Central memory CD4-positive, alpha-beta T cell (primary cell): ENCODE measurements at regions not wholly inside any gene's neighbourhood (a gene's known extent, or its start where the extent isn't known, plus 50 kb on each side); places are given as distances from the start of the nearest gene placed in this dataset.

Source experiments
- DNase-seq: peaks from one replicate; pipeline ENCODE4 v3.0.0; 2022

- no peak for DNase-seq
These were observed 76.0 kb upstream of the SALL3 start for GRCh38 chr18:78903436-78904178.

GRCh38 chr18:78904179-78904531, 75.5 kb upstream of the SALL3 start:
- no peak for DNase-seq

GRCh38 chr18:78905334-78905733, 74.3 kb upstream of the SALL3 start:
- no peak for DNase-seq

- DNase-seq = no peak
These were observed 73.6 kb upstream of the SALL3 start for GRCh38 chr18:78906066-78906465.

GRCh38 chr18:78908462-78909260, 71.0 kb upstream of the SALL3 start:
- DNase-seq = no peak

- no peak for DNase-seq
These were observed 67.8 kb upstream of the SALL3 start for GRCh38 chr18:78911751-78912283.

- DNase-seq = no peak
These were observed 67.3 kb upstream of the SALL3 start for GRCh38 chr18:78912336-78912735.

- no peak for DNase-seq
These were observed 66.8 kb upstream of the SALL3 start for GRCh38 chr18:78912844-78913243.

- no peak for DNase-seq
These were observed 66.2 kb upstream of the SALL3 start for GRCh38 chr18:78913395-78913794.

GRCh38 chr18:78913830-78914231, 65.8 kb upstream of the SALL3 start:
- DNase-seq = no peak

- DNase-seq = no peak
These were observed 65.2 kb upstream of the SALL3 start for GRCh38 chr18:78914249-78914935.

GRCh38 chr18:78915446-78916008, 64.1 kb upstream of the SALL3 start:
- DNase-seq = no peak

- DNase-seq = no peak
These were observed 60.9 kb upstream of the SALL3 start for GRCh38 chr18:78918707-78919106.

GRCh38 chr18:78919956-78920355, 59.7 kb upstream of the SALL3 start:
- no peak for DNase-seq

- no peak for DNase-seq
These were observed 59.0 kb upstream of the SALL3 start for GRCh38 chr18:78920456-78921138.

- no peak for DNase-seq
These were observed 56.8 kb upstream of the SALL3 start for GRCh38 chr18:78922856-78923255.

- no peak for DNase-seq
These were observed 55.3 kb upstream of the SALL3 start for GRCh38 chr18:78924301-78924700.

- no peak for DNase-seq
These were observed 54.7 kb upstream of the SALL3 start for GRCh38 chr18:78924786-78925540.

- no peak for DNase-seq
These were observed 53.9 kb upstream of the SALL3 start for GRCh38 chr18:78925557-78926242.

GRCh38 chr18:78926243-78926615, 53.4 kb upstream of the SALL3 start:
- no peak for DNase-seq

- DNase-seq = no peak
These were observed 52.5 kb upstream of the SALL3 start for GRCh38 chr18:78927156-78927555.
